Vagina (tissue), 2 donors: ENCODE measurements at regions not wholly inside any gene's neighbourhood (a gene's known extent, or its start where the extent isn't known, plus 50 kb on each side); places are given as distances from the start of the nearest gene placed in this dataset.
"Not testable (repeated sequence)": the region's sequence is repeated elsewhere in the genome, so short reads cannot be mapped to it uniquely, and the experiment has no call there.

Experiments
- DNase-seq, 2 donors: peaks; one replicate each; pipeline ENCODE4 v3.0.0-alpha.2; 2017; ENCODE audit errors: extremely low spot score in 2 of 2
- H3K27ac ChIP-seq: fragments of 200-600 bp; sonication (generic); one replicate; pipeline ENCODE4 v1.5.1; 2019
- H3K27me3 ChIP-seq: fragments of 200-600 bp; sonication (generic); one replicate; pipeline ENCODE4 v1.5.1; 2019
- H3K36me3 ChIP-seq, 2 donors: fragments of 200-600 bp; sonication (generic); one replicate each; pipeline ENCODE4 v1.5.1; 2017 to 2019
- H3K4me1 ChIP-seq: fragments of 200-600 bp; sonication (generic); one replicate; pipeline ENCODE4 v1.5.1; 2019
- H3K4me3 ChIP-seq, 2 donors: fragments of 200-600 bp; sonication (generic); 1 replicate in 1 of 2; 2 replicates in 1 of 2; pipeline ENCODE4 v1.5.1; 2016 to 2019
- H3K9me3 ChIP-seq: fragments of 200-600 bp; sonication (generic); one replicate; pipeline ENCODE4 v1.5.1; 2019
- CTCF ChIP-seq, 3 experiments: fragments of 450-650 bp in 2 of 3; fragments of 200-600 bp in 1 of 3; sonication (generic) in 1 of 3; IDR thresholded peaks; one replicate each; pipeline ENCODE4 v1.5.1; 2017 to 2019; ENCODE audit warnings: antibody characterized with exemption in 3 of 3, mild to moderate bottlenecking in 2 of 3, moderate library complexity in 2 of 3
- POLR2A ChIP-seq, 2 donors: fragments of 450-650 bp; IDR thresholded peaks; one replicate each; pipeline ENCODE4 v1.6.1; 2017; ENCODE audit warnings: antibody characterized with exemption in 2 of 2, mild to moderate bottlenecking in 2 of 2, moderate library complexity in 2 of 2
- POLR2AphosphoS5 ChIP-seq, 2 donors: sonication (generic); formaldehyde crosslinking; IDR thresholded peaks; one replicate each; pipeline ENCODE4 v1.9.0; 2017; ENCODE audit warnings: antibody characterized with exemption in 2 of 2, mild to moderate bottlenecking in 2 of 2, low read depth in 1 of 2; ENCODE audit not compliant: insufficient read depth in 1 of 2
- intact Hi-C: fragments of 100-400 bp; cut with DNase I; formaldehyde crosslinking; loops from one replicate; pipeline ENCODE4 v1.15.1; 2023

GRCh38 chr13:79612604-79613003 lies 131.6 kb downstream of the NDFIP2 start:
- no peak for DNase-seq
- no peak overlapping the region for H3K4me3 ChIP-seq
- no peaks in the 10 kb centered on the region for H3K9me3 ChIP-seq
- no peak overlapping the region for H3K27ac ChIP-seq
- H3K4me1 ChIP-seq = no peaks in the 10 kb centered on the region
- H3K36me3 ChIP-seq = no peaks in the 10 kb centered on the region
- no peaks in the 10 kb centered on the region for H3K27me3 ChIP-seq
- no peak for TF ChIP-seq POLR2A (IDR thresholded peaks at IDR 0.05)
- no peak for TF ChIP-seq POLR2AphosphoS5 (IDR thresholded peaks at IDR 0.05; ENCODE audit: insufficient read depth in 1 of 2, low read depth in 1 of 2)
- no peak for TF ChIP-seq CTCF (IDR thresholded peaks at IDR 0.05)
- intact Hi-C loops = no loop called here

GRCh38 chr13:79607895-79608294 lies 126.9 kb downstream of the NDFIP2 start:
- H3K9me3 ChIP-seq, H3K4me1 ChIP-seq, H3K27ac ChIP-seq, DNase-seq, H3K27me3 ChIP-seq, intact Hi-C loops, H3K4me3 ChIP-seq, H3K36me3 ChIP-seq: not testable (repeated sequence)
